PC-9 (cell line): ENCODE measurements at regions not wholly inside any gene's neighbourhood (a gene's known extent, or its start where the extent isn't known, plus 50 kb on each side); places are given as distances from the start of the nearest gene placed in this dataset.

ENCODE experiments used
- EZH2 ChIP-seq: fragments of 200-600 bp; sonication (generic); IDR thresholded peaks from 2 replicates; pipeline ENCODE4 v1.8.0; 2017; ENCODE audit warnings: antibody characterized with exemption, low read depth
- TF ChIP-seq, protein P1 (sequence below): fragments of 200-600 bp; sonication (generic); conservative IDR thresholded peaks from 2 replicates; pipeline ENCODE4 v1.6.1; 2017; ENCODE audit warnings: mixed run types, antibody characterized with exemption, mild to moderate bottlenecking, moderate library complexity

DNA sequence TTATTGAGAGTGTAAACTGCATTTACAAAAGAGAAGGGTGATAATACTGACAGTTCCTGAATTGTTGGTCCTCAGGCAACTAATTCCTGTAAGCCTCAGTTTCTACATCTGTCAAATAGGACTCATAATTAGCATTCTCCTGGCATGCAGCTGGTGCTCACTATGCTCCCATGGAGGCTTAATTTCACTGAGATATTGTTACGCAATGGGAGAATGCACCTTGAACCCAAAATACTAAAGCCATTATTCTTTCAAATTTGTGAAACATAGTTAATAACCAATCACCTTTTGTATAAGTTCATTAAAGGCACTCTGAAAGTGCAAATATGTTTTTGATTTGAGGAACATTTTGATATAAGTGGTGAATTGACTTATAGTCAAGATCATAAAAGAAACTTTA lies 985.5 kb downstream of the CDH11 start:
- TF ChIP-seq, protein P1, sequence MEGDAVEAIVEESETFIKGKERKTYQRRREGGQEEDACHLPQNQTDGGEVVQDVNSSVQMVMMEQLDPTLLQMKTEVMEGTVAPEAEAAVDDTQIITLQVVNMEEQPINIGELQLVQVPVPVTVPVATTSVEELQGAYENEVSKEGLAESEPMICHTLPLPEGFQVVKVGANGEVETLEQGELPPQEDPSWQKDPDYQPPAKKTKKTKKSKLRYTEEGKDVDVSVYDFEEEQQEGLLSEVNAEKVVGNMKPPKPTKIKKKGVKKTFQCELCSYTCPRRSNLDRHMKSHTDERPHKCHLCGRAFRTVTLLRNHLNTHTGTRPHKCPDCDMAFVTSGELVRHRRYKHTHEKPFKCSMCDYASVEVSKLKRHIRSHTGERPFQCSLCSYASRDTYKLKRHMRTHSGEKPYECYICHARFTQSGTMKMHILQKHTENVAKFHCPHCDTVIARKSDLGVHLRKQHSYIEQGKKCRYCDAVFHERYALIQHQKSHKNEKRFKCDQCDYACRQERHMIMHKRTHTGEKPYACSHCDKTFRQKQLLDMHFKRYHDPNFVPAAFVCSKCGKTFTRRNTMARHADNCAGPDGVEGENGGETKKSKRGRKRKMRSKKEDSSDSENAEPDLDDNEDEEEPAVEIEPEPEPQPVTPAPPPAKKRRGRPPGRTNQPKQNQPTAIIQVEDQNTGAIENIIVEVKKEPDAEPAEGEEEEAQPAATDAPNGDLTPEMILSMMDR, result no peak
- TF ChIP-seq EZH2, result no peak
